Hepatocyte (in vitro differentiated cells): ENCODE measurements at regions not wholly inside any gene's neighbourhood (a gene's known extent, or its start where the extent isn't known, plus 50 kb on each side); places are given as distances from the start of the nearest gene placed in this dataset.

Experiments used
- EZH2 ChIP-seq: fragments of 200-600 bp; sonication (generic); IDR thresholded peaks from 2 replicates; pipeline ENCODE4 v1.6.1; 2016; ENCODE audit warnings: antibody characterized with exemption, mild to moderate bottlenecking, borderline replicate concordance
- EZH2phosphoT487 ChIP-seq: fragments of 200-600 bp; sonication (generic); IDR thresholded peaks from one replicate; pipeline ENCODE4 v1.6.1; 2018; ENCODE audit warnings: antibody characterized with exemption, mild to moderate bottlenecking, low read depth, moderate library complexity; ENCODE audit not compliant: unreplicated experiment, severe bottlenecking

DNA sequence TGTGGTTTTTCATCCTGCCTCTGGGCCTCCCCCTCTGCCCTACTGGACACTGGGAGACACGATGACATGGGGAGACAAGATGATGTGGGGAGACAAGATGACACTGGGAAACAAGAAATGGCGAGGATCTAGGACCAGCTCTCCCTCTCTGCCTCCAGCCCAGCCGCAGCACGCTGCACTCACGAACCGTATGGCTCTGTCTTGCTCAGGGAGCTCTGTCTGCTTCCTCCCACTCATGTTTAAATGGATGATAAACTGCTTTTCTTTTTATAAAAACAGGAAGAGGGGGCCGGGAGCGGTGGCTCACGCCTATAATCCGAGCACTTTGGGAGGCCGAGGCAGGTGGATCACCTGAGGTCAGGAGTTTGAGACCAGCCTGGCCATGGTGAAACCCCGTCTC lies 73.7 kb downstream of the SPATA31D1 start:
- TF ChIP-seq EZH2phosphoT487 (no peak), EZH2 (no peak)
